Gastrocnemius medialis (tissue), 4 donors: ENCODE measurements at regions not wholly inside any gene's neighbourhood (a gene's known extent, or its start where the extent isn't known, plus 50 kb on each side); places are given as distances from the start of the nearest gene placed in this dataset.

Source experiments
- ATAC-seq, 2 donors: fragments of 150-250 bp; one replicate each; pipeline ENCODE4 v1.9.1; 2016
- DNase-seq, 2 donors: peaks; one replicate each; pipeline ENCODE4 v3.0.0-alpha.2; 2019
- H3K27ac ChIP-seq, 4 donors: fragments of 200-600 bp; sonication (generic); 1 replicate in 1 of 4; 2 replicates in 3 of 4; pipeline ENCODE4 v1.5.1; 2016 to 2018; ENCODE audit warnings: mild to moderate bottlenecking in 2 of 4, moderate library complexity in 1 of 4
- H3K27me3 ChIP-seq, 3 donors: fragments of 200-600 bp; sonication (generic) in 2 of 3; 1 replicate in 1 of 3; 2 replicates in 2 of 3; pipeline versions ENCODE4 v1.5.1 to v1.6.0; 2016 to 2019; ENCODE audit warnings: mild to moderate bottlenecking in 1 of 3, moderate library complexity in 1 of 3
- H3K36me3 ChIP-seq, 2 donors: fragments of 200-600 bp; sonication (generic) in 1 of 2; one replicate each; pipeline ENCODE4 v1.5.1; 2017 to 2018
- H3K4me1 ChIP-seq, 2 donors: fragments of 200-600 bp; sonication (generic) in 1 of 2; one replicate each; pipeline ENCODE4 v1.5.1; 2016 to 2017; ENCODE audit warnings: mild to moderate bottlenecking in 2 of 2
- H3K4me3 ChIP-seq, 4 donors: fragments of 200-600 bp; sonication (generic) in 3 of 4; 1 replicate in 1 of 4; 2 replicates in 3 of 4; pipeline ENCODE4 v1.5.1; 2016 to 2019; ENCODE audit warnings: mild to moderate bottlenecking in 2 of 4
- H3K9me3 ChIP-seq, 3 donors: fragments of 200-600 bp; sonication (generic) in 2 of 3; 1 replicate in 1 of 3; 2 replicates in 2 of 3; pipeline ENCODE4 v1.5.1; 2016 to 2019
- CTCF ChIP-seq, 5 experiments: fragments of 450-650 bp in 3 of 5; fragments of 200-600 bp in 2 of 5; sonication (generic) in 2 of 5; IDR thresholded peaks in 4 of 5; conservative IDR thresholded peaks in 1 of 5; 1 replicate in 4 of 5; 2 replicates in 1 of 5; pipeline ENCODE4 v1.5.1; 2016 to 2019; ENCODE audit warnings: antibody characterized with exemption in 5 of 5, mild to moderate bottlenecking in 3 of 5, moderate library complexity in 3 of 5
- POLR2A ChIP-seq, 2 donors: fragments of 450-650 bp; IDR thresholded peaks; one replicate each; pipeline ENCODE4 v1.6.1; 2017; ENCODE audit warnings: antibody characterized with exemption in 2 of 2, mild to moderate bottlenecking in 2 of 2, moderate library complexity in 2 of 2
- in situ Hi-C, 4 donors: fragments of 200-750 bp; cut with MboI; loops; one replicate each; pipeline versions ENCODE4 v1.15.0 to v1.8.0; 2017; ENCODE audit warnings: low sequenced_read_pairs in 4 of 4
- intact Hi-C: fragments of 100-400 bp; cut with DNase I; formaldehyde crosslinking; loops from one replicate; pipeline ENCODE4 v1.15.1; 2023; ENCODE audit warnings: low total_unique reads

- H3K27me3 ChIP-seq: peaks cover 0 to 5% (median 2%) of the 10 kb centered on the region in 3 donors
- intact Hi-C loops (no loop called here), in situ Hi-C loops (no loop called here)
- no peak overlapping the region for H3K27ac ChIP-seq
- H3K4me1 ChIP-seq: peaks cover 0 to 4% of the 10 kb centered on the region in 2 donors
- no peaks in the 10 kb centered on the region for H3K36me3 ChIP-seq
- no peak overlapping the region for H3K4me3 ChIP-seq
- DNase-seq (no peak), ATAC-seq (no peak)
- TF ChIP-seq POLR2A (IDR thresholded peaks at IDR 0.05): no peak
- no peaks in the 10 kb centered on the region for H3K9me3 ChIP-seq
Measured at GRCh38 chr10:129187331-129187730, 279.7 kb upstream of the MGMT start.

- no peaks in the 10 kb centered on the region for H3K9me3 ChIP-seq
- no peak overlapping the region for H3K4me3 ChIP-seq
- peaks cover 0 to 5% (median 2%) of the 10 kb centered on the region in 3 donors for H3K27me3 ChIP-seq
- DNase-seq (peak in 1 of 2 donors; percentile 20), ATAC-seq (no peak)
- in situ Hi-C loops (no loop called here), intact Hi-C loops (no loop called here)
- peaks cover 0 to 6% of the 10 kb centered on the region in 2 donors for H3K4me1 ChIP-seq
- H3K36me3 ChIP-seq: no peaks in the 10 kb centered on the region
- no peak overlapping the region for H3K27ac ChIP-seq
- TF ChIP-seq POLR2A (IDR thresholded peaks at IDR 0.05) (no peak), CTCF (IDR thresholded peaks at IDR 0.05 in 4 of 5, conservative IDR thresholded peaks at IDR 0.05 in 1 of 5) (no peak)
Measured at GRCh38 chr10:129191797-129192196, 275.2 kb upstream of the MGMT start.

GRCh38 chr10:129192344-129193128 lies 274.5 kb upstream of the MGMT start:
- Histone ChIP-seq H3K36me3 (no peaks in the 10 kb centered on the region), H3K27me3 (peaks cover 0 to 5% (median 2%) of the 10 kb centered on the region in 3 donors), H3K4me3 (no peak overlapping the region), H3K4me1 (peaks cover 0 to 6% of the 10 kb centered on the region in 2 donors), H3K27ac (peak overlapping the region; percentile 13 to 48 (median 26)), H3K9me3 (no peaks in the 10 kb centered on the region)
- TF ChIP-seq POLR2A (IDR thresholded peaks at IDR 0.05) (no peak), CTCF (IDR thresholded peaks at IDR 0.05 in 4 of 5, conservative IDR thresholded peaks at IDR 0.05 in 1 of 5) (no peak)
- peak; percentile 72 to 79 for DNase-seq
- in situ Hi-C loops: no loop called here
- ATAC-seq: peak; percentile 83 to 91
- intact Hi-C loops: no loop called here

GRCh38 chr10:129193148-129193547 lies 273.9 kb upstream of the MGMT start:
- peak overlapping the region in 3 of 4 donors; percentile 20 to 48 (median 32) for H3K27ac ChIP-seq
- ATAC-seq: peak; percentile 40 to 46
- peak in 1 of 2 donors; percentile 16 for DNase-seq

More at GRCh38 chr10:129193148-129193547, 273.9 kb upstream of the MGMT start:
- no peak overlapping the region for H3K4me3 ChIP-seq
- no peaks in the 10 kb centered on the region for H3K36me3 ChIP-seq
- H3K9me3 ChIP-seq: no peaks in the 10 kb centered on the region
- intact Hi-C loops (no loop called here), in situ Hi-C loops (no loop called here)
- no peak for TF ChIP-seq CTCF (IDR thresholded peaks at IDR 0.05 in 4 of 5, conservative IDR thresholded peaks at IDR 0.05 in 1 of 5)
- peaks cover 0 to 5% (median 2%) of the 10 kb centered on the region in 3 donors for H3K27me3 ChIP-seq
- H3K4me1 ChIP-seq: peaks cover 0 to 6% of the 10 kb centered on the region in 2 donors
